HCT116 (cell line): ENCODE measurements at regions not wholly inside any gene's neighbourhood (a gene's known extent, or its start where the extent isn't known, plus 50 kb on each side); places are given as distances from the start of the nearest gene placed in this dataset.

Source experiments
- ATAC-seq: fragments of 200-7000 bp; cut with Tn5 transposase; 2 replicates; pipeline ENCODE4 v1.9.1; 2020; ENCODE audit warnings: mild to moderate bottlenecking, moderate library complexity
- BruUV-seq: library from RNA; stranded (reverse); fragments of 400-500 nt; replicated peaks from 2 replicates; lab custom pipeline; 2021; lab: Mats Ljungman, UMichigan
- CTCF ChIA-PET: fragments of 300-600 bp; sonication (Branson Sonifier 250); formaldehyde crosslinking; loops from one replicate; lab custom pipeline; 2021; ENCODE audit warnings: antibody characterized with exemption; lab: Charles Lee
- POLR2A ChIA-PET: fragments of 300-600, 350-600 bp; sonication (Branson Sonifier 250); formaldehyde crosslinking; loops from one replicate; lab custom pipeline; 2021; ENCODE audit warnings: antibody characterized with exemption; lab: Charles Lee
- RAD21 ChIA-PET, 2 experiments: fragments of 300-600 bp; sonication (Branson Sonifier 250); formaldehyde crosslinking; loops; one replicate each; lab custom pipeline; 2023; ENCODE audit warnings: low total read pairs in 2 of 2; ENCODE audit not compliant: uncharacterized antibody in 2 of 2, unreplicated experiment in 2 of 2, low non-redundant PET in 1 of 2; lab: Charles Lee
- DNase-seq: peaks from one replicate; pipeline ENCODE4 v3.0.0-alpha.2; 2010; ENCODE audit warnings: low read depth, low spot score
- H2AFZ ChIP-seq: fragments of 200-600 bp; shearing (Covaris generic), sonication (generic); 2 replicates; pipeline ENCODE4 v1.6.1; 2017; ENCODE audit warnings: low read depth, mixed run types, mixed read lengths, antibody characterized with exemption, low read length; ENCODE audit not compliant: poor library complexity, severe bottlenecking
- H3K27ac ChIP-seq: 2 replicates; pipeline ENCODE4 v1.5.1; 2012; ENCODE audit warnings: low read depth, low read length
- H3K27me3 ChIP-seq: fragments of 200-600 bp; sonication (generic); 2 replicates; pipeline ENCODE4 v1.6.1; 2016; ENCODE audit warnings: mixed run types, low read length, mixed read lengths; ENCODE audit not compliant: insufficient read depth
- H3K36me3 ChIP-seq, 2 experiments: fragments of 200-500 bp in 1 of 2; fragments of 200-600 bp in 1 of 2; sonication (Bioruptor generic) in 1 of 2; sonication (generic) in 1 of 2; 2 replicates each; pipeline versions ENCODE4 v1.5.1 to v1.6.1; 2014 to 2016; ENCODE audit warnings: low read length in 2 of 2, inconsistent platforms in 1 of 2, mixed read lengths in 1 of 2, mixed run types in 1 of 2; ENCODE audit not compliant: insufficient read depth in 2 of 2, control insufficient read depth in 1 of 2
- H3K4me1 ChIP-seq, 2 experiments: fragments of 200-600 bp in 1 of 2; sonication (generic) in 1 of 2; 2 replicates each; pipeline versions ENCODE4 v1.5.1 to v1.6.1; 2012 to 2017; ENCODE audit warnings: low read length in 2 of 2, inconsistent platforms in 1 of 2, mild to moderate bottlenecking in 1 of 2, mixed read lengths in 1 of 2, mixed run types in 1 of 2, moderate library complexity in 1 of 2; ENCODE audit not compliant: insufficient read depth in 2 of 2, control insufficient read depth in 1 of 2
- H3K4me2 ChIP-seq: fragments of 200-600 bp; sonication (generic); 2 replicates; pipeline ENCODE4 v1.6.1; 2017; ENCODE audit warnings: mixed run types, low read length, mixed read lengths
- H3K4me3 ChIP-seq, 2 experiments: fragments of 200-600 bp in 1 of 2; sonication (generic) in 1 of 2; replicated peaks in 1 of 2; 2 replicates each; pipeline ENCODE4 v1.5.1; 2011 to 2016; ENCODE audit warnings: low read length in 2 of 2, control low read depth in 1 of 2, low read depth in 1 of 2, mild to moderate bottlenecking in 1 of 2, mixed read lengths in 1 of 2, mixed run types in 1 of 2
- H3K79me2 ChIP-seq: fragments of 200-600 bp; sonication (generic); 2 replicates; pipeline ENCODE4 v1.6.1; 2017; ENCODE audit warnings: mild to moderate bottlenecking, mixed run types, low read length, moderate library complexity, mixed read lengths; ENCODE audit not compliant: insufficient read depth
- H3K9ac ChIP-seq: fragments of 200-600 bp; sonication (generic); 2 replicates; pipeline ENCODE4 v1.6.1; 2016; ENCODE audit warnings: low read length, mixed read lengths
- H3K9me2 ChIP-seq: fragments of 200-600 bp; sonication (generic), shearing (Covaris generic); 2 replicates; pipeline ENCODE4 v1.6.1; 2017; ENCODE audit warnings: mixed run types, mild to moderate bottlenecking, moderate library complexity; ENCODE audit not compliant: insufficient read depth
- H3K9me3 ChIP-seq, 2 experiments: fragments of 200-500 bp in 1 of 2; fragments of 200-600 bp in 1 of 2; sonication (Bioruptor generic) in 1 of 2; sonication (generic) in 1 of 2; 2 replicates each; pipeline ENCODE4 v1.6.1; 2014 to 2017; ENCODE audit warnings: low read length in 2 of 2, mixed read lengths in 2 of 2, inconsistent platforms in 1 of 2, low read depth in 1 of 2, mild to moderate bottlenecking in 1 of 2, mixed run types in 1 of 2, moderate library complexity in 1 of 2; ENCODE audit not compliant: control insufficient read depth in 1 of 2, insufficient read depth in 1 of 2
- H4K20me1 ChIP-seq: fragments of 200-600 bp; sonication (generic), shearing (Covaris generic); 2 replicates; pipeline ENCODE4 v1.6.1; 2017; ENCODE audit warnings: mixed run types, mild to moderate bottlenecking, moderate library complexity; ENCODE audit not compliant: insufficient read depth
- ATF3 ChIP-seq: IDR thresholded peaks from 2 replicates; pipeline ENCODE4 v1.6.1; 2012
- CBX3 ChIP-seq: IDR thresholded peaks from 2 replicates; pipeline ENCODE4 v1.6.1; 2012; ENCODE audit warnings: low read depth
- EGR1 ChIP-seq: IDR thresholded peaks from 2 replicates; pipeline ENCODE4 v1.6.1; 2012; ENCODE audit warnings: low read depth
- ELF1 ChIP-seq: IDR thresholded peaks from 2 replicates; pipeline ENCODE4 v1.6.1; 2012; ENCODE audit warnings: low read depth, borderline replicate concordance
- EZH2 ChIP-seq: fragments of 200-600 bp; sonication (generic); IDR thresholded peaks from 2 replicates; pipeline ENCODE4 v1.6.1; 2017; ENCODE audit warnings: antibody characterized with exemption, mixed run types
- FOSL1 ChIP-seq: IDR thresholded peaks from 2 replicates; pipeline ENCODE4 v1.6.1; 2012; ENCODE audit warnings: low read depth
- POLR2A ChIP-seq: IDR thresholded peaks from 2 replicates; pipeline ENCODE4 v1.7.0; 2011; ENCODE audit warnings: borderline replicate concordance; ENCODE audit not compliant: insufficient read depth, insufficient read length; ENCODE audit errors: extremely low read depth
- POLR2AphosphoS5 ChIP-seq: IDR thresholded peaks from 2 replicates; pipeline ENCODE4 v1.6.1; 2011; ENCODE audit warnings: mild to moderate bottlenecking, low read depth, low read length, moderate library complexity
- REST ChIP-seq: IDR thresholded peaks from 2 replicates; pipeline ENCODE4 v1.6.1; 2012; ENCODE audit warnings: low read depth
- SP1 ChIP-seq: IDR thresholded peaks from 2 replicates; pipeline ENCODE4 v1.6.1; 2012; ENCODE audit warnings: low read depth
- YY1 ChIP-seq: IDR thresholded peaks from 2 replicates; pipeline ENCODE4 v1.6.1; 2011; ENCODE audit warnings: low read length, low read depth, moderate library complexity, mild to moderate bottlenecking; ENCODE audit not compliant: insufficient replicate concordance; ENCODE audit errors: extremely low read depth
- ZBTB33 ChIP-seq: IDR thresholded peaks from 2 replicates; pipeline ENCODE4 v1.6.1; 2011; ENCODE audit warnings: mild to moderate bottlenecking, low read length, moderate library complexity; ENCODE audit not compliant: insufficient replicate concordance; ENCODE audit errors: extremely low read depth
- intact Hi-C: fragments of 100-400 bp; cut with micrococcal nuclease; formaldehyde crosslinking; loops from 2 replicates; pipeline ENCODE4 v1.10.0; 2022

DNA sequence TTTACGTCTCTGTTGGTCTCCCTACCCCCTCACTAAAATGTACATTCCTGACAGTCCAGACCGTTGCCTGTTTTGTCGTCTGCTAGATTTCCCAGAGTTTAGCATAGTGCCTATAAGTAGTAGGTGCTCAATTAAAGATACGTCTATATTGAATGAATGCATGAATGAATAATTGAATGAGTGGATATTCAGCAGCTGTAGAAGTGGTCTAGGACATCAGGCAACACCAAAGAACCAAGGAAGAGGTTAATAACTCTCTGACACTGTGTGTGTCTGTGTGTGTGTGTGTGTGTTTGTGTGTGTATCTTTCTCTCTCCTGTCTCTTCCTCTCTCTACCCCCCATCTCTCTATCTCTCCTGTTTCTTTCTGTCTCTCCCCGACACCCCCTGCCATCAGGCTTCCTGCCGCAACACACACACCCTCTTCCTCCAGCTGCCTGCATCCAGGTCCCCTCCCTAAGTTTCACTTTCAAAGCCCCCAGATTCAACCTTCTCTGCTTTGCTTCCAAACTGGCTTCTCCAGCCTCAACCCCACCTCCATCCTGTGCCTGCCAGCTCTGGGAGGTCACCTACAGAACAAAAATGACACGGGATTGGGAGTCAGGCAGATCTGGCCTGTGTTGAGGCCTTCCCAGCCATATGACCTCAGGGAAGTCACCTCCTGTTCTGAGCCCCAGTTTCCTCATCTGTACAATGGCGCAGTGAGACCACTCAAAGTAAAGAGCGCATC lies 119.9 kb upstream of the NCOR2 start:
- TF ChIP-seq ELF1 (no peak), FOSL1 (no peak), EZH2 (no peak)
- TF ChIP-seq, all 23 proteins: peak for 0
- Histone ChIP-seq H3K36me3 (no peaks in the 10 kb centered on the region), H3K4me3 (no peak overlapping the region), H3K9me2 (no peaks in the 10 kb centered on the region), H4K20me1 (no peaks in the 10 kb centered on the region), H3K27me3 (no peaks in the 10 kb centered on the region), H2AFZ (no peak overlapping the region), H3K27ac (no peak overlapping the region), H3K4me1 (peaks cover 23 to 37% of the 10 kb centered on the region in 2 experiments), H3K9me3 (peaks cover 0 to 4% of the 10 kb centered on the region in 2 experiments; a peak in 1 of 4 replicates), H3K79me2 (no peaks in the 10 kb centered on the region), H3K9ac (no peak overlapping the region), H3K4me2 (no peak overlapping the region)
- RAD21 ChIA-PET, result no interaction called here
- BruUV-seq, result no TSS peak
- DNase-seq, result no peak
- ATAC-seq, result no peak
- intact Hi-C loops, result no loop called here
- CTCF ChIA-PET, result no interaction called here
- POLR2A ChIA-PET, result no interaction called here

DNA sequence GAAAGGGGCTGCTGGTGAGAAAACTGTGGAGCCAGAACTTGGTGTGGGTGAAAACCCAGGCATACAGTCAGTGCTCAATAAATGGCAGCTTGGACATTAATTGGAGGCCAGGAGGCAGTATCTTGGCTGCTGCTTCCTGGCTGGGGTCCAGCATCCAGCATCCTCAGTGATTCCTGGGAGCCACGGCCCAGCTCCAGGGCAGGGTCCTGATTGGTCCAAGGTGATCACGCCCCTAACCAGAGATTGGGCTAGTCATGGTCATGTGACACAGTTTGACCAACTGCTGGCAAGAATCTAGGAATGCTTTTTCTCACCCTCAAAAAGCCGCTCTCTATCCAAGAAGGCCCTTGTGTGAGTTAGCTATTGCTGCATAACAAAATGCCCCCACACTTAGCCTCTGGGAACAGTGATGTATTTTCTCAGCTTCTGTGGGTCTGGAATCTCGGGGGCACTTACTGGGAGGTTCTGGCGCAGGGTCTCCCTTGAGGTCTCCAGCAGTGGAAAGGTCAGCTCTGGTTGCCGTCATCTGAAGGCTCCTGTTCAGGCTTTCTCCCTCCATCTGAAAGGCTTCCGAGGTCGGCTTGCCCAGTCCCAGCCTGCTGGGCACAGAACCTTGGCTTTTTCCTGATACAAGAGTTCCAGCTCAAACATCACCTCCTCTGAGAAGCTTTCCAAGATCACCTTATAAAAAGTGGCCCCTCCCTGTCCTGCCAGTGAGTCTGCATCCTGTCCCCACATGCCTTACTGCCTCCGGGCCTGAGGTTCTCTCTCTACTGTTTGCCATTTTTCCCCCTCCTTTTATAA lies 119.2 kb upstream of the NCOR2 start:
- ChIA-PET RAD21 (interaction anchor here in 1 of 2 experiments (0.6 kb wide), 1 partner anchor 77 kb away, joined by 3 read pairs; no protein-coding TSS in a partner anchor), CTCF (no interaction called here), POLR2A (no interaction called here)
- Histone ChIP-seq H2AFZ (no peak overlapping the region), H3K4me3 (no peak overlapping the region), H3K27me3 (no peaks in the 10 kb centered on the region), H3K9me2 (no peaks in the 10 kb centered on the region), H4K20me1 (no peaks in the 10 kb centered on the region), H3K36me3 (no peaks in the 10 kb centered on the region), H3K9ac (no peak overlapping the region), H3K4me2 (no peak overlapping the region), H3K79me2 (no peaks in the 10 kb centered on the region), H3K9me3 (peaks cover 0 to 4% of the 10 kb centered on the region in 2 experiments; a peak in 1 of 4 replicates), H3K27ac (no peak overlapping the region), H3K4me1 (peaks cover 31 to 45% of the 10 kb centered on the region in 2 experiments)
- intact Hi-C loops, result no loop called here
- no TSS peak for BruUV-seq
- DNase-seq (no peak), ATAC-seq (no peak; the same call in 1 of the 2 replicates)
- TF ChIP-seq ATF3 (no peak), POLR2AphosphoS5 (no peak), REST (no peak), EGR1 (no peak), POLR2A (no peak), ELF1 (no peak), YY1 (no peak), SP1 (no peak), CBX3 (no peak), FOSL1 (no peak), ZBTB33 (no peak)
